Sigmoid colon (tissue), 6 donors: ENCODE measurements at regions not wholly inside any gene's neighbourhood (a gene's known extent, or its start where the extent isn't known, plus 50 kb on each side); places are given as distances from the start of the nearest gene placed in this dataset.

Experiments used
- DNase-seq: peaks from one replicate; pipeline ENCODE4 v3.0.0-alpha.2; 2019
- H3K27ac ChIP-seq, 4 donors: fragments of 200-600 bp; sonication (generic); one replicate each; pipeline ENCODE4 v1.5.1; 2016 to 2019; ENCODE audit warnings: mild to moderate bottlenecking in 1 of 4
- H3K27me3 ChIP-seq, 3 donors: fragments of 200-600 bp; sonication (generic); one replicate each; pipeline ENCODE4 v1.5.1; 2019; ENCODE audit warnings: mild to moderate bottlenecking in 1 of 3
- H3K36me3 ChIP-seq, 4 donors: fragments of 200-600 bp; sonication (generic); one replicate each; pipeline ENCODE4 v1.5.1; 2016 to 2019
- H3K4me1 ChIP-seq, 4 donors: fragments of 200-600 bp; sonication (generic); one replicate each; pipeline ENCODE4 v1.5.1; 2017 to 2019
- H3K4me3 ChIP-seq, 4 donors: fragments of 200-600 bp; sonication (generic); one replicate each; pipeline ENCODE4 v1.5.1; 2017 to 2019; ENCODE audit warnings: mild to moderate bottlenecking in 2 of 4, moderate library complexity in 1 of 4
- H3K9me3 ChIP-seq, 4 donors: fragments of 200-600 bp in 3 of 4; sonication (generic) in 3 of 4; one replicate each; pipeline versions ENCODE4 v1.5.1 to v1.6.1; 2013 to 2019
- EP300 ChIP-seq, 4 donors: sonication (generic); formaldehyde crosslinking; IDR thresholded peaks; one replicate each; pipeline ENCODE4 v1.6.1; 2017; ENCODE audit warnings: antibody characterized with exemption in 4 of 4
- POLR2A ChIP-seq, 2 donors: fragments of 450-650 bp; IDR thresholded peaks; one replicate each; pipeline ENCODE4 v1.6.1; 2016; ENCODE audit warnings: antibody characterized with exemption in 2 of 2, mild to moderate bottlenecking in 2 of 2, moderate library complexity in 2 of 2
- POLR2AphosphoS5 ChIP-seq, 4 donors: sonication (generic); formaldehyde crosslinking; IDR thresholded peaks; one replicate each; pipeline ENCODE4 v1.6.1; 2017; ENCODE audit warnings: antibody characterized with exemption in 4 of 4
- WGBS, 2 donors: extraction: QIAGEN DNeasy Blood & Tissue Kit; methylation state at CpG; one replicate each; pipeline ENCODE4 v1.1.7; 2013; 5-methylcytosine and 5-hydroxymethylcytosine counted together
- intact Hi-C: fragments of 100-400 bp; cut with DNase I; formaldehyde crosslinking; loops from one replicate; pipeline ENCODE4 v1.15.1; 2023
- TF ChIP-seq, protein P1 (sequence below), 4 experiments: fragments of 450-650 bp in 3 of 4; fragments of 200-600 bp in 1 of 4; IDR thresholded peaks; one replicate each; pipeline ENCODE4 v1.5.1; 2016 to 2019; ENCODE audit warnings: antibody characterized with exemption in 4 of 4, mild to moderate bottlenecking in 3 of 4, moderate library complexity in 2 of 4
- donor health status: healthy with polysubstance abuse.
- donor health status: healthy.

- Histone ChIP-seq H3K27ac (no peak overlapping the region), H3K4me1 (no peaks in the 10 kb centered on the region), H3K36me3 (no peaks in the 10 kb centered on the region), H3K4me3 (no peak overlapping the region), H3K27me3 (no peaks in the 10 kb centered on the region), H3K9me3 (no peaks in the 10 kb centered on the region)
- intact Hi-C loops = no loop called here
- TF ChIP-seq, protein P1, sequence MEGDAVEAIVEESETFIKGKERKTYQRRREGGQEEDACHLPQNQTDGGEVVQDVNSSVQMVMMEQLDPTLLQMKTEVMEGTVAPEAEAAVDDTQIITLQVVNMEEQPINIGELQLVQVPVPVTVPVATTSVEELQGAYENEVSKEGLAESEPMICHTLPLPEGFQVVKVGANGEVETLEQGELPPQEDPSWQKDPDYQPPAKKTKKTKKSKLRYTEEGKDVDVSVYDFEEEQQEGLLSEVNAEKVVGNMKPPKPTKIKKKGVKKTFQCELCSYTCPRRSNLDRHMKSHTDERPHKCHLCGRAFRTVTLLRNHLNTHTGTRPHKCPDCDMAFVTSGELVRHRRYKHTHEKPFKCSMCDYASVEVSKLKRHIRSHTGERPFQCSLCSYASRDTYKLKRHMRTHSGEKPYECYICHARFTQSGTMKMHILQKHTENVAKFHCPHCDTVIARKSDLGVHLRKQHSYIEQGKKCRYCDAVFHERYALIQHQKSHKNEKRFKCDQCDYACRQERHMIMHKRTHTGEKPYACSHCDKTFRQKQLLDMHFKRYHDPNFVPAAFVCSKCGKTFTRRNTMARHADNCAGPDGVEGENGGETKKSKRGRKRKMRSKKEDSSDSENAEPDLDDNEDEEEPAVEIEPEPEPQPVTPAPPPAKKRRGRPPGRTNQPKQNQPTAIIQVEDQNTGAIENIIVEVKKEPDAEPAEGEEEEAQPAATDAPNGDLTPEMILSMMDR (IDR thresholded peaks at IDR 0.05) = no peak
- TF ChIP-seq EP300 (IDR thresholded peaks at IDR 0.05) = no peak
- no peak for TF ChIP-seq POLR2A (IDR thresholded peaks at IDR 0.05)
- no peak for TF ChIP-seq POLR2AphosphoS5 (IDR thresholded peaks at IDR 0.05)
- DNase-seq = no peak
Observed at GRCh38 chr2:13104723-13105122, 388.0 kb downstream of the TRIB2 start.

GRCh38 chr2:13106302-13106701 is 389.6 kb downstream of the TRIB2 start:
- WGBS, 2 donors = 50 to 71% methylated on average over 3 of the region's 3 CpGs
- TF ChIP-seq POLR2AphosphoS5 (IDR thresholded peaks at IDR 0.05) (no peak), EP300 (IDR thresholded peaks at IDR 0.05) (no peak), POLR2A (IDR thresholded peaks at IDR 0.05) (no peak)
- TF ChIP-seq, protein P1 (IDR thresholded peaks at IDR 0.05) = no peak
- DNase-seq = no peak
- intact Hi-C loops = no loop called here
- H3K36me3 ChIP-seq = no peaks in the 10 kb centered on the region
- H3K4me3 ChIP-seq = no peak overlapping the region
- no peak overlapping the region for H3K27ac ChIP-seq
- no peaks in the 10 kb centered on the region for H3K9me3 ChIP-seq
- H3K27me3 ChIP-seq = no peaks in the 10 kb centered on the region
- H3K4me1 ChIP-seq = no peaks in the 10 kb centered on the region

DNA sequence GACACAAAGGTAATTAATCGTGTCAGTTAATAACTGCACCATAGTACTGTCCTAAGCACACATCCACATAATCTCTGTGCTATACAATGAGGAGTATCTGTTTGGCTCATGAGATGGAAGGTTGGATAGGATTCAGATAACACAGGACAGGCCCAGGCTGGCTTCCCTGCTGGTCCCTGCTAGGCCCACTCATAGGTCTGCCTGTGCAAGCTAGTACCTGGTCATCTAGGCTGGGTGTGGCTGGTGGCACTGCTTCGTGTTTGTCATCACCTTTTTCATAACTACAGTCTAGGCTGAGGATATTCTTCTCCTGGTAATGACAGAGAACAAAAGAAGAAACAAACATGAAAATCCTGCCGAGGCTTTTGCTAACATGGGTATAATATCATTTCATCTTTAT is 392.8 kb downstream of the TRIB2 start:
- WGBS, 2 donors = 57 to 74% methylated on average over 3 of the region's 3 CpGs
- DNase-seq = no peak
- no peaks in the 10 kb centered on the region for H3K27me3 ChIP-seq
- no peak overlapping the region for H3K4me3 ChIP-seq
- no peaks in the 10 kb centered on the region for H3K36me3 ChIP-seq
- TF ChIP-seq POLR2AphosphoS5 (IDR thresholded peaks at IDR 0.05) = no peak
- TF ChIP-seq EP300 (IDR thresholded peaks at IDR 0.05) = no peak
- TF ChIP-seq POLR2A (IDR thresholded peaks at IDR 0.05) = no peak
- TF ChIP-seq, protein P1 (IDR thresholded peaks at IDR 0.05) = no peak
- no peaks in the 10 kb centered on the region for H3K4me1 ChIP-seq
- no peaks in the 10 kb centered on the region for H3K9me3 ChIP-seq
- no peak overlapping the region for H3K27ac ChIP-seq
- intact Hi-C loops = no loop called here

DNA sequence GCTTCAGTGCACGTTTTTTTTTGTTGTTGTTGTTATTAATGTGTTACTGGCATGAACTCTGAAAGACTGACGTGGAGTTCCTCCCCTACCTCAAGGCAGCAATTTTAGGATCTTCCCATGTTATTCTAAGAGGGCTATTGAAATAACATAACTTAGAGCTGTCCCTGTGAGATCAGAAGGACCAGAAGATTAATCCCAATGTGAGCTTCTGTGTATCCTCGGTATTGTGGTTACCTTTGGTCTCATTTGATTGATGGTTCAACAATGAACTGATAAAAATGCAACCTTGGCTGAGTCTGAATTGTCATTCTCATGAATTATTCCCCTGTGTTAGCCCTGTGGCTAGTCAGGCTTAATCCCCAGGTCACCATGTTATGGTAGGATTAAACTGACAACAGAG is 394.1 kb downstream of the TRIB2 start:
- H3K4me1 ChIP-seq = no peaks in the 10 kb centered on the region
- WGBS, 2 donors = 63 to 73% methylated on average over 3 of the region's 3 CpGs
- H3K36me3 ChIP-seq = no peaks in the 10 kb centered on the region
- no peak for DNase-seq
- no peaks in the 10 kb centered on the region for H3K27me3 ChIP-seq
- TF ChIP-seq POLR2A (IDR thresholded peaks at IDR 0.05) = no peak
- H3K4me3 ChIP-seq = no peak overlapping the region
- no peak overlapping the region for H3K27ac ChIP-seq
- intact Hi-C loops = no loop called here
- no peaks in the 10 kb centered on the region for H3K9me3 ChIP-seq

- WGBS, 2 donors = 33 to 61% methylated on average over 4 of the region's 4 CpGs
- H3K9me3 ChIP-seq = no peaks in the 10 kb centered on the region
Observed at GRCh38 chr2:13113002-13113401, 396.3 kb downstream of the TRIB2 start.

More at GRCh38 chr2:13113002-13113401, 396.3 kb downstream of the TRIB2 start:
- TF ChIP-seq POLR2AphosphoS5 (IDR thresholded peaks at IDR 0.05) = no peak
- TF ChIP-seq, protein P1 (IDR thresholded peaks at IDR 0.05) = no peak
- H3K36me3 ChIP-seq = no peaks in the 10 kb centered on the region
- no peaks in the 10 kb centered on the region for H3K27me3 ChIP-seq
- H3K4me3 ChIP-seq = no peak overlapping the region
- intact Hi-C loops = no loop called here
- H3K4me1 ChIP-seq = no peaks in the 10 kb centered on the region
- DNase-seq = no peak
- no peak overlapping the region for H3K27ac ChIP-seq
